Mammary epithelial cell (primary cell): ENCODE measurements at regions not wholly inside any gene's neighbourhood (a gene's known extent, or its start where the extent isn't known, plus 50 kb on each side); places are given as distances from the start of the nearest gene placed in this dataset.

Experiments
- CTCF ChIP-seq, 2 donors: IDR thresholded peaks in 1 of 2; conservative IDR thresholded peaks in 1 of 2; 2 replicates each; pipeline ENCODE4 v1.5.1; 2011 to 2012; ENCODE audit warnings: inconsistent platforms in 2 of 2, low read length in 2 of 2, mild to moderate bottlenecking in 2 of 2, control low read depth in 1 of 2, low read depth in 1 of 2; ENCODE audit not compliant: insufficient read depth in 1 of 2; ENCODE audit errors: extremely low read depth in 1 of 2
- EZH2 ChIP-seq: IDR thresholded peaks from 2 replicates; pipeline ENCODE4 v1.6.1; 2012; ENCODE audit warnings: low read length, inconsistent platforms, borderline replicate concordance

GRCh38 chr4:188959424-188959823 lies 820.2 kb downstream of the TRIML1 start:
- TF ChIP-seq CTCF (conservative IDR thresholded peaks at IDR 0.05 in 1 of 2, IDR thresholded peaks at IDR 0.05 in 1 of 2; ENCODE audit: extremely low read depth in 1 of 2, insufficient read depth in 1 of 2, low read depth in 1 of 2, low read length in 2 of 2) (no peak), EZH2 (no peak)
